A673 (cell line): ENCODE measurements at regions not wholly inside any gene's neighbourhood (a gene's known extent, or its start where the extent isn't known, plus 50 kb on each side); places are given as distances from the start of the nearest gene placed in this dataset.

ENCODE experiments used
- EZH2 ChIP-seq: fragments of 200-600 bp; sonication (generic); IDR thresholded peaks from 2 replicates; pipeline ENCODE4 v1.6.1; 2017; ENCODE audit warnings: borderline replicate concordance, low read depth, mild to moderate bottlenecking, mixed read lengths, antibody characterized with exemption, low read length; ENCODE audit not compliant: poor library complexity, severe bottlenecking
- TF ChIP-seq, protein P1 (sequence below): fragments of 300-800, 200-600 bp; sonication (generic); conservative IDR thresholded peaks from 2 replicates; pipeline ENCODE4 v1.5.1; 2017; ENCODE audit warnings: low read depth, mild to moderate bottlenecking, antibody characterized with exemption, low read length, moderate library complexity, mixed read lengths

DNA sequence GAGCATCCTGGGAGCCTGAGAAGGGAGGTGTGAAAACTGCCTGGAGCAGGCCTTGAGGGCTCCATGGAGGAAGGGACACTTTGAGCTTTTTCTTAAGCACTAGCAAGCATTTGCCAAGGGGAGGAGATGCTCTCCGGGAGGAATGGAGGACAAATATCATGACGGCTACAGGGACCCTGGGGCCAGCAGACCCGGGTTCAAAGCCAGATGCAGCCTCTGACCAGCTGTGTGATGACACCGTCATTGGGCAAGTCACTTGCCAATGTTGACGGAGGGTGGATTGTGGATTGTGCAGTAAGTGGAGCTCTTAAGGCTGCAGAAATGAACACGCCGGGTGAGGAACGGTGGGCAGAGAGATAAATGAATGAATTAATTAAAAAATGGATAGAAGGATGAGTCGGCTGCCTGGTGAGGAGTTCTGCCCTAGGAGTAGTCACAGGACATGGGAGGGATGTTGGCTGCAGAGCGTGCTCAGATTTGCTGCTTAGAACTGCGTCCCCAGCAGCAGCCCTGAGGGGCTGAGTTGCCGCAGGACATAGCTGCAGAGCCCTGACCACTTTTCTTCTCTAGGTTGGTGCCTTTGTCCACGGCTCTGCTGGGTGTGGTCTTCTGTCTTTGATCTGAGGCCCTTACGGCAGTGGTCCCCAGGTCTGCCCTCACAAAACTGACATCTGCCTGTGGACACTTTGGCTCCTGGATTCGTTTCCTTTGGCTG lies 507.6 kb downstream of the NPHP4 start:
- TF ChIP-seq, protein P1, sequence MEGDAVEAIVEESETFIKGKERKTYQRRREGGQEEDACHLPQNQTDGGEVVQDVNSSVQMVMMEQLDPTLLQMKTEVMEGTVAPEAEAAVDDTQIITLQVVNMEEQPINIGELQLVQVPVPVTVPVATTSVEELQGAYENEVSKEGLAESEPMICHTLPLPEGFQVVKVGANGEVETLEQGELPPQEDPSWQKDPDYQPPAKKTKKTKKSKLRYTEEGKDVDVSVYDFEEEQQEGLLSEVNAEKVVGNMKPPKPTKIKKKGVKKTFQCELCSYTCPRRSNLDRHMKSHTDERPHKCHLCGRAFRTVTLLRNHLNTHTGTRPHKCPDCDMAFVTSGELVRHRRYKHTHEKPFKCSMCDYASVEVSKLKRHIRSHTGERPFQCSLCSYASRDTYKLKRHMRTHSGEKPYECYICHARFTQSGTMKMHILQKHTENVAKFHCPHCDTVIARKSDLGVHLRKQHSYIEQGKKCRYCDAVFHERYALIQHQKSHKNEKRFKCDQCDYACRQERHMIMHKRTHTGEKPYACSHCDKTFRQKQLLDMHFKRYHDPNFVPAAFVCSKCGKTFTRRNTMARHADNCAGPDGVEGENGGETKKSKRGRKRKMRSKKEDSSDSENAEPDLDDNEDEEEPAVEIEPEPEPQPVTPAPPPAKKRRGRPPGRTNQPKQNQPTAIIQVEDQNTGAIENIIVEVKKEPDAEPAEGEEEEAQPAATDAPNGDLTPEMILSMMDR: no peak
- no peak for TF ChIP-seq EZH2
